ENCODE measurements at regions not wholly inside any gene's neighbourhood (a gene's known extent, or its start where the extent isn't known, plus 50 kb on each side); places are given as distances from the start of the nearest gene placed in this dataset.

- no peaks in the 10 kb centered on the region for H3K9me3 ChIP-seq (ENCODE audit: control insufficient read depth, low read length)
- no peaks in the 10 kb centered on the region for H3K4me1 ChIP-seq (ENCODE audit: control insufficient read depth, insufficient read depth, low read length, poor library complexity, severe bottlenecking)
Measured at GRCh38 chr15:39183164-39183881, 397.6 kb upstream of the THBS1 start.

DNA sequence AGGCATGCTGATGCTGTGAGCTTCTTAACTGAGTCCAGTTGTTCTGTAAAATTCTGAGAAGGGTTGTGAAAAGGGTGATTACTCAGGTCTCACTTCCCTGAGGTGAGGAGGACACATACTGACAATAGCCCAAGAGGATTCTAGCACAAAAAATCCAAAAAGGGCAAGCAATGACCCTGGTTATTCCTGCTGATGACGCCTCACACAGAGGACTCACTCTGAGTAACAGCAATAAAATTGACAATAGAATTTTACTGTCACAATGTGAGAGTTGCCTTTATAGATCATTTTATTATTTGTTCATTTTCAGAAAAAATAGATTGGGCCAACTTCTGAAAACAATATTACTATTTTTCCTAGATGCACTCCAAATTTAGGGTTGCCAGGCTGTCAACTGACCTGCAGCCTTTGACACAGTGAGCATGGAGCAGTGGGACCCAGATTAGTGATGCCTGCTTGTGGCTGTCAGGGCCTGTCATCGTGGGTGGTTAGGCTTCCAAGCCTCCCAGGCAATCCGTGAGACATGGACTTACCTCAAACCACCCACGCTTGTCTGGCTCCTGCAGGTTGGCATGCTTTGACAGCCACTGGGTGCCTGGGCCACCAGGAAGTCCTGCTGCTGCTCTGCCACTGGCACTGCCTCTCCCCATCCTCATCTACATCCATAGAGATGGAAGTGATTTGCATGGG lies 396.0 kb upstream of the THBS1 start:
- Histone ChIP-seq H3K4me1 (ENCODE audit: control insufficient read depth, insufficient read depth, low read length, poor library complexity, severe bottlenecking) (no peaks in the 10 kb centered on the region), H3K27ac (ENCODE audit: insufficient read depth, low read length, poor library complexity, severe bottlenecking) (no peak overlapping the region), H3K9me3 (ENCODE audit: control insufficient read depth, low read length) (no peaks in the 10 kb centered on the region), H3K27me3 (replicated peaks; ENCODE audit: control insufficient read depth, insufficient read depth, low read length, poor library complexity, severe bottlenecking) (no peaks in the 10 kb centered on the region), H3K4me3 (ENCODE audit: insufficient read depth, low read depth, low read length, poor library complexity, severe bottlenecking) (no peak overlapping the region), H3K36me3 (ENCODE audit: control insufficient read depth, insufficient read depth, low read length) (no peaks in the 10 kb centered on the region)
- DNase-seq, result no peak

More at GRCh38 chr15:39183164-39183881, 397.6 kb upstream of the THBS1 start:
- Histone ChIP-seq H3K27ac (ENCODE audit: insufficient read depth, low read length, poor library complexity, severe bottlenecking) (no peak overlapping the region), H3K27me3 (replicated peaks; ENCODE audit: control insufficient read depth, insufficient read depth, low read length, poor library complexity, severe bottlenecking) (no peaks in the 10 kb centered on the region), H3K36me3 (ENCODE audit: control insufficient read depth, insufficient read depth, low read length) (no peaks in the 10 kb centered on the region), H3K4me3 (ENCODE audit: insufficient read depth, low read depth, low read length, poor library complexity, severe bottlenecking) (no peak overlapping the region)
- no peak for DNase-seq

DNA sequence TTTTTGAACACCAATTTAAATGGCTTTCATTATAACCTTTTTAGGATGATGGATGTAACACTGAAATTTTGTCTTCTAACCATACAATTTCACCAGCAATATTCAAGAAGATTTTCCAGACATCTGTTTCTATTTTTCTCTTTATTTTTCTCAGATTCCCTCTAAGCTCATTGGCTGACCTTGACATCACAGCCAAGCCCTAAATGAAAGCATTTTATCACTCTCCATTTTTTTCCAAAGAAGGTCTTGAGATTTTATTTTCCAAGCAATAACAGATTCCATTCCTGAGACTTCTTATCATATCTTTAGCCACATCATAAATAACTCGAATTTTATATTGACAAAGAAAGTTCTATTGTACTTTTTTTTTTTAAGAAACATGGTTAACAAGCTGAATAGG lies 392.6 kb upstream of the THBS1 start:
- no peak for DNase-seq
- no peaks in the 10 kb centered on the region for H3K4me1 ChIP-seq (ENCODE audit: control insufficient read depth, insufficient read depth, low read length, poor library complexity, severe bottlenecking)
- no peak overlapping the region for H3K4me3 ChIP-seq (ENCODE audit: insufficient read depth, low read depth, low read length, poor library complexity, severe bottlenecking)
- no peaks in the 10 kb centered on the region for H3K27me3 ChIP-seq (replicated peaks; ENCODE audit: control insufficient read depth, insufficient read depth, low read length, poor library complexity, severe bottlenecking)
- no peak overlapping the region for H3K27ac ChIP-seq (ENCODE audit: insufficient read depth, low read length, poor library complexity, severe bottlenecking)
- H3K9me3 ChIP-seq (ENCODE audit: control insufficient read depth, low read length), result no peaks in the 10 kb centered on the region
- H3K36me3 ChIP-seq (ENCODE audit: control insufficient read depth, insufficient read depth, low read length), result no peaks in the 10 kb centered on the region

- Histone ChIP-seq H3K27me3 (replicated peaks; ENCODE audit: control insufficient read depth, insufficient read depth, low read length, poor library complexity, severe bottlenecking) (no peaks in the 10 kb centered on the region), H3K27ac (ENCODE audit: insufficient read depth, low read length, poor library complexity, severe bottlenecking) (no peak overlapping the region), H3K4me1 (ENCODE audit: control insufficient read depth, insufficient read depth, low read length, poor library complexity, severe bottlenecking) (no peaks in the 10 kb centered on the region), H3K4me3 (ENCODE audit: insufficient read depth, low read depth, low read length, poor library complexity, severe bottlenecking) (no peak overlapping the region), H3K9me3 (ENCODE audit: control insufficient read depth, low read length) (no peaks in the 10 kb centered on the region), H3K36me3 (ENCODE audit: control insufficient read depth, insufficient read depth, low read length) (no peaks in the 10 kb centered on the region)
- DNase-seq, result no peak
Measured at GRCh38 chr15:39188930-39189329, 391.9 kb upstream of the THBS1 start.

GRCh38 chr15:39191871-39192291 lies 389.0 kb upstream of the THBS1 start:
- DNase-seq, result no peak
- H3K4me1 ChIP-seq (ENCODE audit: control insufficient read depth, insufficient read depth, low read length, poor library complexity, severe bottlenecking), result no peaks in the 10 kb centered on the region

DNA sequence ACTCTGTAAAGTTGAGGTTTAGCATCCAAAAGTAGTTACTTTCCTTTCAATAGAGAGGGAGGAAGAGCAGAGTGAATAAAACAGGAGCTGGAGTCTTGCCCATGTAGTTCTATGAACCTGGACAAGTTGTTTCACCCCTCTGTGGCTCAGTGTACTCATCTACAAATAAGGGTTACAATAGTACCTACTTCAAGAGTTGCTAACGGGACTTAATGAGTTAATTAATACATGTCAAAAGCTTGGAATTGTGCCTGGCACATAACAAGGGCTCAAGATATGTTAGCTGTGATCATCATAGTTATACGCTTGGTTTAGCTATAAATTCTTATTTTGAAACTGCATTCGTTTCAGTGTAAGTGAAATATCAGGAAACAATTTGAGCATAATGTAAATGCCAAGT lies 388.5 kb upstream of the THBS1 start:
- Histone ChIP-seq H3K36me3 (ENCODE audit: control insufficient read depth, insufficient read depth, low read length) (no peaks in the 10 kb centered on the region), H3K27me3 (replicated peaks; ENCODE audit: control insufficient read depth, insufficient read depth, low read length, poor library complexity, severe bottlenecking) (no peaks in the 10 kb centered on the region), H3K9me3 (ENCODE audit: control insufficient read depth, low read length) (no peaks in the 10 kb centered on the region), H3K4me3 (ENCODE audit: insufficient read depth, low read depth, low read length, poor library complexity, severe bottlenecking) (no peak overlapping the region), H3K4me1 (ENCODE audit: control insufficient read depth, insufficient read depth, low read length, poor library complexity, severe bottlenecking) (no peaks in the 10 kb centered on the region), H3K27ac (ENCODE audit: insufficient read depth, low read length, poor library complexity, severe bottlenecking) (no peak overlapping the region)
- no peak for DNase-seq

More at GRCh38 chr15:39191871-39192291, 389.0 kb upstream of the THBS1 start:
- H3K9me3 ChIP-seq (ENCODE audit: control insufficient read depth, low read length), result no peaks in the 10 kb centered on the region
- H3K27ac ChIP-seq (ENCODE audit: insufficient read depth, low read length, poor library complexity, severe bottlenecking), result no peak overlapping the region
- H3K27me3 ChIP-seq (replicated peaks; ENCODE audit: control insufficient read depth, insufficient read depth, low read length, poor library complexity, severe bottlenecking), result no peaks in the 10 kb centered on the region
- H3K4me3 ChIP-seq (ENCODE audit: insufficient read depth, low read depth, low read length, poor library complexity, severe bottlenecking), result no peak overlapping the region
- H3K36me3 ChIP-seq (ENCODE audit: control insufficient read depth, insufficient read depth, low read length), result no peaks in the 10 kb centered on the region

GRCh38 chr15:39192979-39193560 lies 387.8 kb upstream of the THBS1 start:
- no peak overlapping the region for H3K27ac ChIP-seq (ENCODE audit: insufficient read depth, low read length, poor library complexity, severe bottlenecking)
- H3K27me3 ChIP-seq (replicated peaks; ENCODE audit: control insufficient read depth, insufficient read depth, low read length, poor library complexity, severe bottlenecking), result no peaks in the 10 kb centered on the region
- no peak for DNase-seq
- H3K4me3 ChIP-seq (ENCODE audit: insufficient read depth, low read depth, low read length, poor library complexity, severe bottlenecking), result no peak overlapping the region
- no peaks in the 10 kb centered on the region for H3K4me1 ChIP-seq (ENCODE audit: control insufficient read depth, insufficient read depth, low read length, poor library complexity, severe bottlenecking)
- H3K36me3 ChIP-seq (ENCODE audit: control insufficient read depth, insufficient read depth, low read length), result no peaks in the 10 kb centered on the region
- no peaks in the 10 kb centered on the region for H3K9me3 ChIP-seq (ENCODE audit: control insufficient read depth, low read length)

DNA sequence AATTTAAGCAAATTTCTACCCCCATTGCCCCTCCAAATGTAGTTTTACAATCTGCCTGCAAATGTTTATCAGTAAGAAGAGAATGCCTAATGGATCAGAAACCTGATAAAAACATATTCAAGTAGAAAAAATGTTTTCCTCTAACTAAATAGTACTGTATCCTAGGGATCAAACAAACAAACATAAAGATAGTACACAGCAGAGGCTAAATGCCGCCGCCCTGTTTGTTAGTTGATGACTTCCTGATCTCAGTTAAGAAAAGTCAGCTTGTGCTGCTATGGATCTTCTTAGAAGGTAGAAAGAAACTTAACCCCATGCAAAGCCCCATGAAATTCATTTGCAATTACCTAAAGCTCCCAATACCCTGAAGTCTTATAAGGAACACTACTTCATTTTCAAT lies 387.3 kb upstream of the THBS1 start:
- Histone ChIP-seq H3K4me3 (ENCODE audit: insufficient read depth, low read depth, low read length, poor library complexity, severe bottlenecking) (no peak overlapping the region), H3K27ac (ENCODE audit: insufficient read depth, low read length, poor library complexity, severe bottlenecking) (no peak overlapping the region), H3K4me1 (ENCODE audit: control insufficient read depth, insufficient read depth, low read length, poor library complexity, severe bottlenecking) (no peaks in the 10 kb centered on the region), H3K36me3 (ENCODE audit: control insufficient read depth, insufficient read depth, low read length) (no peaks in the 10 kb centered on the region), H3K27me3 (replicated peaks; ENCODE audit: control insufficient read depth, insufficient read depth, low read length, poor library complexity, severe bottlenecking) (no peaks in the 10 kb centered on the region), H3K9me3 (ENCODE audit: control insufficient read depth, low read length) (no peaks in the 10 kb centered on the region)
- DNase-seq, result no peak

DNA sequence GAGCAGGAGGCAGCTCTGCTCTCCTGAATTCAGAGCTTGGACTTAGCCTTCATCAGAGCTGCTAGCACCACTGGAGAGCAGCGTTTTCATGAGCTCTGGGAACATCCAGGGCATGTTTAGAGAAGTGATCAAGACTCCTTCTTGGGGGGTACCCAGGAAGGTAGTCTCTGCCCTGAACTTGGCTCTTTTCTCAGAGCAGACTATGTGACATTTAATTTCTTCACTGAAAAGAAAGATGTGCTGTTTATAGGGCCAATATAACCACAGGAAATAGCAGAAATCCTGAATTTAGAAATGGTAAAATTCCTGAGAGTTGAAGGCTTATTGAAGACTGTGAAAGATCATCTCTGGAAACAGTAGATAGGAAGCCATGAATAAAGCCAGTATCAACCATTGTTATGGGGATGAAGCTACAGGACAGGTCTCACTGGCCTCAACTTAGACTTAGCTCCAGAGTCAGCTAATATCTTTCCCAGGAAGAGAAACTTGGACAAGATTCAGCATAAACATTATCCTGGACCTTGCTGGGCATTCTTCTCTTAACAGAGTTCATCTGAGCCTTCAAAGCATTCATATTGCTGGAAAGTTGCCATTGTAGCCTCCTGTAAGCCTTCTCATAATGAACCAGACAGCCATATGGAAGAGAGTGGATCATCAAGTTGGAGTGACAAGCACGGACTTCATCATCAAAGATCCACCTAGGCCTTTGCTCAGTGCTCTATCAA lies 386.6 kb upstream of the THBS1 start:
- H3K9me3 ChIP-seq (ENCODE audit: control insufficient read depth, low read length), result no peaks in the 10 kb centered on the region
- H3K36me3 ChIP-seq (ENCODE audit: control insufficient read depth, insufficient read depth, low read length), result no peaks in the 10 kb centered on the region
- H3K4me1 ChIP-seq (ENCODE audit: control insufficient read depth, insufficient read depth, low read length, poor library complexity, severe bottlenecking), result no peaks in the 10 kb centered on the region
- no peaks in the 10 kb centered on the region for H3K27me3 ChIP-seq (replicated peaks; ENCODE audit: control insufficient read depth, insufficient read depth, low read length, poor library complexity, severe bottlenecking)
- no peak overlapping the region for H3K27ac ChIP-seq (ENCODE audit: insufficient read depth, low read length, poor library complexity, severe bottlenecking)
- H3K4me3 ChIP-seq (ENCODE audit: insufficient read depth, low read depth, low read length, poor library complexity, severe bottlenecking), result no peak overlapping the region
- DNase-seq, result no peak
